Astrocyte (in vitro differentiated cells and primary cell): ENCODE measurements at regions not wholly inside any gene's neighbourhood (a gene's known extent, or its start where the extent isn't known, plus 50 kb on each side); places are given as distances from the start of the nearest gene placed in this dataset.
"Not testable (repeated sequence)": the region's sequence is repeated elsewhere in the genome, so short reads cannot be mapped to it uniquely, and the experiment has no call there.

Source experiments
- DNase-seq: peaks from one replicate; pipeline ENCODE4 v3.0.0-alpha.2; 2010; ENCODE audit warnings: low read depth
- FAIRE-seq: peaks from 2 replicates; lab custom pipeline; 2011; peaks lifted over from hg19 to GRCh38; lab: Jason Lieb, UNC
- H2AFZ ChIP-seq: 2 replicates; pipeline ENCODE4 v1.6.0; 2012; ENCODE audit warnings: low read depth, low read length, inconsistent platforms
- H3K27ac ChIP-seq: 2 replicates; pipeline ENCODE4 v1.5.1; 2011; ENCODE audit warnings: low read depth, low read length, inconsistent platforms
- H3K27me3 ChIP-seq: 2 replicates; pipeline ENCODE4 v1.6.0; 2011; ENCODE audit warnings: low read length, inconsistent platforms; ENCODE audit not compliant: insufficient read depth
- H3K36me3 ChIP-seq: 2 replicates; pipeline ENCODE4 v1.5.1; 2011; ENCODE audit warnings: low read length, inconsistent platforms; ENCODE audit not compliant: insufficient read depth
- H3K4me1 ChIP-seq: 2 replicates; pipeline ENCODE4 v1.5.1; 2011; ENCODE audit warnings: low read length, inconsistent platforms; ENCODE audit not compliant: insufficient read depth
- H3K4me2 ChIP-seq: 2 replicates; pipeline ENCODE4 v1.6.0; 2012; ENCODE audit warnings: low read length, inconsistent platforms
- H3K4me3 ChIP-seq: 2 replicates; pipeline ENCODE4 v1.5.1; 2011; ENCODE audit warnings: low read depth, mild to moderate bottlenecking, low read length, inconsistent platforms; ENCODE audit not compliant: insufficient read depth
- H3K79me2 ChIP-seq: 2 replicates; pipeline ENCODE4 v1.6.0; 2012; ENCODE audit warnings: mild to moderate bottlenecking, low read length, inconsistent platforms; ENCODE audit not compliant: insufficient read depth
- H3K9ac ChIP-seq: 2 replicates; pipeline ENCODE4 v1.6.0; 2012; ENCODE audit warnings: mild to moderate bottlenecking, low read length, inconsistent platforms
- H3K9me3 ChIP-seq: 2 replicates; pipeline ENCODE4 v1.5.1; 2012; ENCODE audit warnings: low read depth, mild to moderate bottlenecking, low read length, inconsistent platforms; ENCODE audit not compliant: insufficient read depth
- H4K20me1 ChIP-seq: 2 replicates; pipeline ENCODE4 v1.6.0; 2012; ENCODE audit warnings: low read length, inconsistent platforms; ENCODE audit not compliant: insufficient read depth
- H3K27ac Mint-ChIP-seq: one replicate; pipeline ENCODE4 v1.8.0; 2021; ENCODE audit warnings: mild to moderate bottlenecking, mixed read lengths; ENCODE audit not compliant: unreplicated experiment
- H3K27me3 Mint-ChIP-seq: one replicate; pipeline ENCODE4 v1.8.0; 2021; ENCODE audit warnings: low read depth, mixed read lengths; ENCODE audit not compliant: unreplicated experiment
- H3K36me3 Mint-ChIP-seq: one replicate; pipeline ENCODE4 v1.8.0; 2021; ENCODE audit warnings: low read depth, mixed read lengths; ENCODE audit not compliant: unreplicated experiment
- H3K4me1 Mint-ChIP-seq: one replicate; pipeline ENCODE4 v1.8.0; 2021; ENCODE audit warnings: low read depth, mixed read lengths; ENCODE audit not compliant: unreplicated experiment
- H3K4me3 Mint-ChIP-seq: one replicate; pipeline ENCODE4 v1.8.0; 2021; ENCODE audit warnings: mild to moderate bottlenecking, moderate library complexity, mixed read lengths; ENCODE audit not compliant: unreplicated experiment
- H3K9me3 Mint-ChIP-seq: one replicate; pipeline ENCODE4 v1.8.0; 2021; ENCODE audit warnings: mild to moderate bottlenecking, mixed read lengths; ENCODE audit not compliant: unreplicated experiment
- CTCF ChIP-seq: IDR thresholded peaks from 2 replicates; pipeline ENCODE4 v1.5.1; 2011; ENCODE audit warnings: low read depth, mild to moderate bottlenecking, inconsistent platforms, low read length, moderate library complexity; ENCODE audit not compliant: insufficient read depth
- EZH2 ChIP-seq: IDR thresholded peaks from 2 replicates; pipeline ENCODE4 v1.6.1; 2012; ENCODE audit warnings: mild to moderate bottlenecking, low read length, inconsistent platforms; ENCODE audit not compliant: insufficient read depth

GRCh38 chr4:83947125-83947829, 411.4 kb downstream of the GPAT3 start:
- Histone ChIP-seq H3K4me3 (no peak overlapping the region), H3K79me2 (no peaks in the 10 kb centered on the region), H3K9ac (no peak overlapping the region), H3K27me3 (no peaks in the 10 kb centered on the region), H2AFZ (no peak overlapping the region), H3K9me3 (no peaks in the 10 kb centered on the region), H3K27ac (no peak overlapping the region), H3K4me1 (no peaks in the 10 kb centered on the region), H4K20me1 (no peaks in the 10 kb centered on the region), H3K4me2 (no peak overlapping the region), H3K36me3 (no peaks in the 10 kb centered on the region)
- H3K27ac Mint-ChIP-seq = no peak overlapping the region
- H3K4me3 Mint-ChIP-seq = no peak overlapping the region
- no peaks in the 10 kb centered on the region for H3K36me3 Mint-ChIP-seq
- DNase-seq (no peak), FAIRE-seq (no peak)
- TF ChIP-seq CTCF = no peak
- no peaks in the 10 kb centered on the region for H3K4me1 Mint-ChIP-seq
- H3K27me3 Mint-ChIP-seq = no peaks in the 10 kb centered on the region
- H3K9me3 Mint-ChIP-seq = peaks cover 1% of the 10 kb centered on the region

GRCh38 chr4:83943691-83944090, 407.8 kb downstream of the GPAT3 start:
- not testable (repeated sequence) for H3K4me1 Mint-ChIP-seq, H3K9ac ChIP-seq, H2AFZ ChIP-seq, H3K27ac Mint-ChIP-seq, H3K4me3 ChIP-seq, H3K27ac ChIP-seq, H3K9me3 ChIP-seq, H3K9me3 Mint-ChIP-seq, DNase-seq, FAIRE-seq, H3K79me2 ChIP-seq, H3K27me3 ChIP-seq, H3K27me3 Mint-ChIP-seq, H4K20me1 ChIP-seq, H3K4me3 Mint-ChIP-seq, H3K4me2 ChIP-seq, H3K36me3 Mint-ChIP-seq, H3K36me3 ChIP-seq, H3K4me1 ChIP-seq

DNA sequence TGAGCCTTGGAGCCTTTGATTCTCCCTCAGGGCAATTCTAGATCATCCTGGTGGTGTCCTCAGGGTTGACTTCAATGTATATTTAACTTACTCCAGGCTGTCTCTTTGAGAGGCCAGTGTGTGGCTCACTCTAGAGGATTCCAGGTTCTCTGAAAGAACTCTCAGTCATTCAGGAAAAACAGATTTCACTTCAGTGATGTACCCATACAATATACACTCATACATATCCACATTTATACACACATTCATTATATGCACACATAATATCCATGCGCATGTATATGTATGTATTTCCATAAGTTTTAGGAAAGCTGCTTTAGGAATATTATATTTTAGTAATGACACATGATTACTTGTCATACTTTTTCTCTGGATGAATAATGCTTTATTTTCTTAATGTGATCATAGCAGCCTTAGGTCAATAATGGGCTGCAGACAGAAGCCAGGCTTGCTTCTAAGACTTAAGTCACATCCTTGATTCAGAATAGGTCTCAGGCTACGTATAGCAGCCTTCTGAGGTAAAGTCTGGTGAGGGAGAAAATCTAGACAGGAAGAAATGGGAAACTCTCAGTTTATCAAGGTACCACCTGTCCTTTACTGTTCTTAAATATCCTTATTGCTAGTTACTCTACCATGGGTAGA, 397.0 kb downstream of the GPAT3 start:
- DNase-seq (peak; percentile 1), FAIRE-seq (no peak)
- Histone ChIP-seq H3K9ac (no peak overlapping the region), H2AFZ (no peak overlapping the region), H3K27me3 (no peaks in the 10 kb centered on the region), H4K20me1 (no peaks in the 10 kb centered on the region), H3K27ac (no peak overlapping the region), H3K36me3 (no peaks in the 10 kb centered on the region), H3K4me1 (no peaks in the 10 kb centered on the region), H3K4me3 (no peak overlapping the region), H3K4me2 (no peak overlapping the region), H3K9me3 (no peaks in the 10 kb centered on the region), H3K79me2 (no peaks in the 10 kb centered on the region)
- peaks cover 3% of the 10 kb centered on the region for H3K27me3 Mint-ChIP-seq
- H3K36me3 Mint-ChIP-seq = no peaks in the 10 kb centered on the region
- H3K9me3 Mint-ChIP-seq = no peaks in the 10 kb centered on the region
- no peaks in the 10 kb centered on the region for H3K4me1 Mint-ChIP-seq
- H3K4me3 Mint-ChIP-seq = no peak overlapping the region
- TF ChIP-seq CTCF (no peak), EZH2 (no peak)
- H3K27ac Mint-ChIP-seq = no peak overlapping the region
